Activated T-cell treated with anti-CD3 and anti-CD28 coated beads, Interleukin-2, amount 50 U/mL, for 4 hours (primary cell): ENCODE measurements at regions not wholly inside any gene's neighbourhood (a gene's known extent, or its start where the extent isn't known, plus 50 kb on each side); places are given as distances from the start of the nearest gene placed in this dataset.
A peak's percentile ranks its signal among the peaks of the same experiment; 100 is the strongest.
"Not testable (repeated sequence)": the region's sequence is repeated elsewhere in the genome, so short reads cannot be mapped to it uniquely, and the experiment has no call there.

Experiments used
- ATAC-seq, 2 donors: fragments of 200-7000 bp; cut with Tn5 transposase; one replicate each; pipeline ENCODE4 v1.10.0; 2021
- DNase-seq: peaks from one replicate; pipeline ENCODE4 v3.0.0-alpha.2; 2020
- H3K27me3 Mint-ChIP-seq: one replicate; pipeline ENCODE4 v1.8.0; 2021; ENCODE audit warnings: low read depth, mixed read lengths
- H3K36me3 Mint-ChIP-seq: one replicate; pipeline ENCODE4 v1.8.0; 2022; ENCODE audit warnings: mixed read lengths; ENCODE audit not compliant: insufficient read depth
- H3K4me1 Mint-ChIP-seq: one replicate; pipeline ENCODE4 v1.8.0; 2021; ENCODE audit warnings: low read depth, mixed read lengths
- H3K4me3 Mint-ChIP-seq: one replicate; pipeline ENCODE4 v1.8.0; 2021; ENCODE audit warnings: mild to moderate bottlenecking, moderate library complexity, mixed read lengths
- H3K9me3 Mint-ChIP-seq: one replicate; pipeline ENCODE4 v1.8.0; 2021; ENCODE audit warnings: mixed read lengths

GRCh38 chr14:71348394-71348793 lies 441.1 kb downstream of the PCNX1 start:
- no peaks in the 10 kb centered on the region for H3K27me3 Mint-ChIP-seq
- H3K36me3 Mint-ChIP-seq, result peaks cover 30% of the 10 kb centered on the region
- H3K4me3 Mint-ChIP-seq, result no peak overlapping the region
- DNase-seq (no peak), ATAC-seq (no peak)
- H3K4me1 Mint-ChIP-seq, result peaks cover 57% of the 10 kb centered on the region
- peaks cover 3% of the 10 kb centered on the region for H3K9me3 Mint-ChIP-seq

GRCh38 chr14:71348817-71349216 lies 441.6 kb downstream of the PCNX1 start:
- Mint-ChIP-seq H3K4me1 (peaks cover 58% of the 10 kb centered on the region), H3K27me3 (no peaks in the 10 kb centered on the region), H3K36me3 (peaks cover 32% of the 10 kb centered on the region), H3K4me3 (no peak overlapping the region), H3K9me3 (peaks cover 5% of the 10 kb centered on the region)
- ATAC-seq (no peak), DNase-seq (no peak)

GRCh38 chr14:71354142-71354541 lies 446.9 kb downstream of the PCNX1 start:
- Mint-ChIP-seq H3K36me3 (peaks cover 25% of the 10 kb centered on the region), H3K4me1 (peaks cover 45% of the 10 kb centered on the region), H3K27me3 (no peaks in the 10 kb centered on the region), H3K9me3 (peaks cover 15% of the 10 kb centered on the region), H3K4me3 (no peak overlapping the region)
- no peak for DNase-seq
- no peak for ATAC-seq

GRCh38 chr14:71354801-71355200 lies 447.5 kb downstream of the PCNX1 start:
- DNase-seq, result no peak
- Mint-ChIP-seq H3K4me3 (no peak overlapping the region), H3K4me1 (peaks cover 45% of the 10 kb centered on the region), H3K27me3 (no peaks in the 10 kb centered on the region), H3K9me3 (peaks cover 21% of the 10 kb centered on the region), H3K36me3 (peaks cover 29% of the 10 kb centered on the region)
- no peak for ATAC-seq

GRCh38 chr14:71355324-71356201 lies 448.3 kb downstream of the PCNX1 start:
- H3K27me3 Mint-ChIP-seq, result no peaks in the 10 kb centered on the region
- peaks cover 47% of the 10 kb centered on the region for H3K4me1 Mint-ChIP-seq
- peaks cover 23% of the 10 kb centered on the region for H3K9me3 Mint-ChIP-seq
- ATAC-seq (no peak), DNase-seq (no peak)
- peaks cover 27% of the 10 kb centered on the region for H3K36me3 Mint-ChIP-seq
- no peak overlapping the region for H3K4me3 Mint-ChIP-seq

GRCh38 chr14:71358209-71358931 lies 451.1 kb downstream of the PCNX1 start:
- no peaks in the 10 kb centered on the region for H3K27me3 Mint-ChIP-seq
- H3K36me3 Mint-ChIP-seq, result peaks cover 15% of the 10 kb centered on the region
- H3K4me3 Mint-ChIP-seq, result no peak overlapping the region
- H3K4me1 Mint-ChIP-seq, result peaks cover 57% of the 10 kb centered on the region
- peak; percentile 51 to 52 for ATAC-seq
- peaks cover 20% of the 10 kb centered on the region for H3K9me3 Mint-ChIP-seq
- DNase-seq, result no peak

GRCh38 chr14:71358932-71359421 lies 451.7 kb downstream of the PCNX1 start:
- peaks cover 60% of the 10 kb centered on the region for H3K4me1 Mint-ChIP-seq
- not testable (repeated sequence) for H3K27me3 Mint-ChIP-seq, H3K4me3 Mint-ChIP-seq, DNase-seq
- H3K9me3 Mint-ChIP-seq, result peaks cover 18% of the 10 kb centered on the region
- ATAC-seq, result peak in 1 of 2 donors; percentile 40
- peaks cover 12% of the 10 kb centered on the region for H3K36me3 Mint-ChIP-seq

GRCh38 chr14:71359823-71360222 lies 452.6 kb downstream of the PCNX1 start:
- H3K9me3 Mint-ChIP-seq, result peaks cover 18% of the 10 kb centered on the region
- peaks cover 12% of the 10 kb centered on the region for H3K36me3 Mint-ChIP-seq
- DNase-seq (no peak), ATAC-seq (no peak)
- no peaks in the 10 kb centered on the region for H3K27me3 Mint-ChIP-seq
- H3K4me3 Mint-ChIP-seq, result no peak overlapping the region
- peaks cover 64% of the 10 kb centered on the region for H3K4me1 Mint-ChIP-seq

GRCh38 chr14:71361336-71361735 lies 454.1 kb downstream of the PCNX1 start:
- Mint-ChIP-seq H3K27me3 (no peaks in the 10 kb centered on the region), H3K4me3 (no peak overlapping the region), H3K9me3 (peaks cover 18% of the 10 kb centered on the region), H3K36me3 (peaks cover 14% of the 10 kb centered on the region), H3K4me1 (peaks cover 61% of the 10 kb centered on the region)
- DNase-seq (no peak), ATAC-seq (no peak)

GRCh38 chr14:71361874-71362273 lies 454.6 kb downstream of the PCNX1 start:
- H3K4me1 Mint-ChIP-seq, result peaks cover 61% of the 10 kb centered on the region
- ATAC-seq, result no peak
- H3K36me3 Mint-ChIP-seq, result peaks cover 16% of the 10 kb centered on the region
- no peaks in the 10 kb centered on the region for H3K27me3 Mint-ChIP-seq
- peaks cover 18% of the 10 kb centered on the region for H3K9me3 Mint-ChIP-seq
- H3K4me3 Mint-ChIP-seq, result no peak overlapping the region
- DNase-seq, result no peak

GRCh38 chr14:71362282-71362681 lies 455.0 kb downstream of the PCNX1 start:
- DNase-seq (no peak), ATAC-seq (no peak)
- Mint-ChIP-seq H3K9me3 (peaks cover 18% of the 10 kb centered on the region), H3K36me3 (peaks cover 18% of the 10 kb centered on the region), H3K4me1 (peaks cover 61% of the 10 kb centered on the region), H3K4me3 (no peak overlapping the region), H3K27me3 (no peaks in the 10 kb centered on the region)

- H3K27me3 Mint-ChIP-seq, result no peaks in the 10 kb centered on the region
- ATAC-seq, result no peak
- peaks cover 18% of the 10 kb centered on the region for H3K9me3 Mint-ChIP-seq
- H3K36me3 Mint-ChIP-seq, result peaks cover 19% of the 10 kb centered on the region
- peaks cover 61% of the 10 kb centered on the region for H3K4me1 Mint-ChIP-seq
- H3K4me3 Mint-ChIP-seq, result no peak overlapping the region
- DNase-seq, result no peak
Observed at GRCh38 chr14:71362920-71363584, 455.8 kb downstream of the PCNX1 start.

GRCh38 chr14:71363946-71364925 lies 457.0 kb downstream of the PCNX1 start:
- peaks cover 50% of the 10 kb centered on the region for H3K4me1 Mint-ChIP-seq
- peaks cover 13% of the 10 kb centered on the region for H3K36me3 Mint-ChIP-seq
- no peaks in the 10 kb centered on the region for H3K27me3 Mint-ChIP-seq
- DNase-seq (no peak), ATAC-seq (no peak)
- H3K9me3 Mint-ChIP-seq, result peaks cover 7% of the 10 kb centered on the region
- H3K4me3 Mint-ChIP-seq, result no peak overlapping the region
